ENCODE measurements at regions not wholly inside any gene's neighbourhood (a gene's known extent, or its start where the extent isn't known, plus 50 kb on each side); places are given as distances from the start of the nearest gene placed in this dataset.

- Histone ChIP-seq H4K20me1 (ENCODE audit: low read length) (no peaks in the 10 kb centered on the region), H3K27me3 (ENCODE audit: low read length) (no peaks in the 10 kb centered on the region), H3K9me2 (replicated peaks; ENCODE audit: low read length) (no peaks in the 10 kb centered on the region), H2AFZ (ENCODE audit: low read length) (no peak overlapping the region), H3K9me3 (ENCODE audit: low read length) (no peaks in the 10 kb centered on the region), H3K79me2 (ENCODE audit: low read length) (no peaks in the 10 kb centered on the region), H3K36me3 (ENCODE audit: low read depth, low read length) (no peaks in the 10 kb centered on the region), H3K9ac (ENCODE audit: low read length) (no peak overlapping the region), H3K27ac (ENCODE audit: low read length) (no peak overlapping the region), H3F3A (ENCODE audit: low read length, unreplicated experiment) (no peaks in the 10 kb centered on the region), H3K4me1 (ENCODE audit: insufficient read depth, low read length) (no peaks in the 10 kb centered on the region), H3K4me3 (ENCODE audit: low read length) (no peak overlapping the region), H3K4me2 (ENCODE audit: low read length) (no peak overlapping the region)
- TF ChIP-seq EZH2phosphoT487 (IDR thresholded peaks at IDR 0.05; ENCODE audit: borderline replicate concordance, low read length) (no peak), EZH2 (IDR thresholded peaks at IDR 0.05; ENCODE audit: low read length, unreplicated experiment) (no peak), CTCF (conservative IDR thresholded peaks at IDR 0.05; ENCODE audit: low read depth, low read length) (no peak)
- CTCF ChIA-PET, result no interaction called here
- BruUV-seq (replicated peaks), result no TSS peak
- intact Hi-C loops (cut with micrococcal nuclease), result no loop called here
- POLR2A ChIA-PET (ENCODE audit: unreplicated experiment), result no interaction called here
- no peak for DNase-seq
- ATAC-seq, result no peak
Observed at GRCh38 chr18:51687845-51688585, 490.5 kb upstream of the MEX3C start.

- TF ChIP-seq CTCF (conservative IDR thresholded peaks at IDR 0.05; ENCODE audit: low read depth, low read length) (no peak), EZH2phosphoT487 (IDR thresholded peaks at IDR 0.05; ENCODE audit: borderline replicate concordance, low read length) (no peak), EZH2 (IDR thresholded peaks at IDR 0.05; ENCODE audit: low read length, unreplicated experiment) (no peak)
- CTCF ChIA-PET, result no interaction called here
- POLR2A ChIA-PET (ENCODE audit: unreplicated experiment), result interaction anchor here (0.7 kb wide), 1 partner anchor 23 kb away, joined by 3 read pairs; no protein-coding TSS in a partner anchor
Observed at GRCh38 chr18:51692612-51693011, 495.1 kb upstream of the MEX3C start.

GRCh38 chr18:51711298-51711889 is 513.9 kb upstream of the MEX3C start:
- no peaks in the 10 kb centered on the region for H3F3A ChIP-seq (ENCODE audit: low read length, unreplicated experiment)
- DNase-seq (no peak), ATAC-seq (no peak)
- no peak overlapping the region for H3K4me3 ChIP-seq (ENCODE audit: low read length)
- H3K9me3 ChIP-seq (ENCODE audit: low read length), result no peaks in the 10 kb centered on the region
- H3K4me1 ChIP-seq (ENCODE audit: insufficient read depth, low read length), result no peaks in the 10 kb centered on the region
- no peak overlapping the region for H2AFZ ChIP-seq (ENCODE audit: low read length)
- no peak overlapping the region for H3K4me2 ChIP-seq (ENCODE audit: low read length)
- H3K79me2 ChIP-seq (ENCODE audit: low read length), result no peaks in the 10 kb centered on the region
- H3K36me3 ChIP-seq (ENCODE audit: low read depth, low read length), result no peaks in the 10 kb centered on the region
- H4K20me1 ChIP-seq (ENCODE audit: low read length), result no peaks in the 10 kb centered on the region
- H3K27me3 ChIP-seq (ENCODE audit: low read length), result no peaks in the 10 kb centered on the region
- TF ChIP-seq EZH2phosphoT487 (IDR thresholded peaks at IDR 0.05; ENCODE audit: borderline replicate concordance, low read length) (no peak), CTCF (conservative IDR thresholded peaks at IDR 0.05; ENCODE audit: low read depth, low read length) (no peak), EZH2 (IDR thresholded peaks at IDR 0.05; ENCODE audit: low read length, unreplicated experiment) (no peak)
- ChIA-PET POLR2A (ENCODE audit: unreplicated experiment) (no interaction called here), CTCF (no interaction called here)
- H3K9me2 ChIP-seq (replicated peaks; ENCODE audit: low read length), result no peaks in the 10 kb centered on the region
- no TSS peak for BruUV-seq (replicated peaks)
- no peak overlapping the region for H3K27ac ChIP-seq (ENCODE audit: low read length)
- no peak overlapping the region for H3K9ac ChIP-seq (ENCODE audit: low read length)
- intact Hi-C loops (cut with micrococcal nuclease), result no loop called here

More at GRCh38 chr18:51692612-51693011, 495.1 kb upstream of the MEX3C start:
- no TSS peak for BruUV-seq (replicated peaks)
- no peak for ATAC-seq
- H3K4me1 ChIP-seq (ENCODE audit: insufficient read depth, low read length), result no peaks in the 10 kb centered on the region
- no peak overlapping the region for H3K4me3 ChIP-seq (ENCODE audit: low read length)
- H3K27me3 ChIP-seq (ENCODE audit: low read length), result no peaks in the 10 kb centered on the region
- H4K20me1 ChIP-seq (ENCODE audit: low read length), result no peaks in the 10 kb centered on the region
- H2AFZ ChIP-seq (ENCODE audit: low read length), result no peak overlapping the region
- no peak overlapping the region for H3K27ac ChIP-seq (ENCODE audit: low read length)
- H3K79me2 ChIP-seq (ENCODE audit: low read length), result no peaks in the 10 kb centered on the region
- no peaks in the 10 kb centered on the region for H3K36me3 ChIP-seq (ENCODE audit: low read depth, low read length)
- no peak for DNase-seq
- no peak overlapping the region for H3K4me2 ChIP-seq (ENCODE audit: low read length)
- no peaks in the 10 kb centered on the region for H3K9me2 ChIP-seq (replicated peaks; ENCODE audit: low read length)
- no peaks in the 10 kb centered on the region for H3F3A ChIP-seq (ENCODE audit: low read length, unreplicated experiment)
- no peaks in the 10 kb centered on the region for H3K9me3 ChIP-seq (ENCODE audit: low read length)
- no peak overlapping the region for H3K9ac ChIP-seq (ENCODE audit: low read length)
- intact Hi-C loops (cut with micrococcal nuclease), result no loop called here
